ENCODE measurements at regions not wholly inside any gene's neighbourhood (a gene's known extent, or its start where the extent isn't known, plus 50 kb on each side); places are given as distances from the start of the nearest gene placed in this dataset.

DNA sequence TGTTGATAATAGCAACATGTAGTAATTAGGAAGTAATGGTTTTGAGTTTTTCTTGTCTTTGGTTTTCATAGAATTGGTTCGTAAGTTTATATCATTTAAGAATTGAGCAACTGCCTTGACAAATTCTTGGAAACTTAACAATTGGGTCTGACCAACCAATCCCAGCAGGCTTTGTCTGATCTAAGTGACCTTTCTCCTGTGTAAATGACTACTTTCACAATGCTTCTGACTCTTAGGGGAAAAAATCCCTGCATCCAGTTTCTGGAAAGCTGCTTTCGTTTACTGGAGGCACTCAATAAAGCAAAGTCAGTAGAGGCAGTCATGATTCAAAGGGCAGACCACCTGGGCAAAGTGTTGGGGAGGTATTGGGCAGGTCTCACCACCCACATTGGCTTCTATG is 303.6 kb upstream of the FAM78B start:
- no peak overlapping the region for H3K4me3 ChIP-seq (ENCODE audit: low read length)
- TF ChIP-seq, protein P1, sequence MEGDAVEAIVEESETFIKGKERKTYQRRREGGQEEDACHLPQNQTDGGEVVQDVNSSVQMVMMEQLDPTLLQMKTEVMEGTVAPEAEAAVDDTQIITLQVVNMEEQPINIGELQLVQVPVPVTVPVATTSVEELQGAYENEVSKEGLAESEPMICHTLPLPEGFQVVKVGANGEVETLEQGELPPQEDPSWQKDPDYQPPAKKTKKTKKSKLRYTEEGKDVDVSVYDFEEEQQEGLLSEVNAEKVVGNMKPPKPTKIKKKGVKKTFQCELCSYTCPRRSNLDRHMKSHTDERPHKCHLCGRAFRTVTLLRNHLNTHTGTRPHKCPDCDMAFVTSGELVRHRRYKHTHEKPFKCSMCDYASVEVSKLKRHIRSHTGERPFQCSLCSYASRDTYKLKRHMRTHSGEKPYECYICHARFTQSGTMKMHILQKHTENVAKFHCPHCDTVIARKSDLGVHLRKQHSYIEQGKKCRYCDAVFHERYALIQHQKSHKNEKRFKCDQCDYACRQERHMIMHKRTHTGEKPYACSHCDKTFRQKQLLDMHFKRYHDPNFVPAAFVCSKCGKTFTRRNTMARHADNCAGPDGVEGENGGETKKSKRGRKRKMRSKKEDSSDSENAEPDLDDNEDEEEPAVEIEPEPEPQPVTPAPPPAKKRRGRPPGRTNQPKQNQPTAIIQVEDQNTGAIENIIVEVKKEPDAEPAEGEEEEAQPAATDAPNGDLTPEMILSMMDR (conservative IDR thresholded peaks at IDR 0.05; ENCODE audit: low read length), result no peak
- no peak for DNase-seq (ENCODE audit: low read depth)

DNA sequence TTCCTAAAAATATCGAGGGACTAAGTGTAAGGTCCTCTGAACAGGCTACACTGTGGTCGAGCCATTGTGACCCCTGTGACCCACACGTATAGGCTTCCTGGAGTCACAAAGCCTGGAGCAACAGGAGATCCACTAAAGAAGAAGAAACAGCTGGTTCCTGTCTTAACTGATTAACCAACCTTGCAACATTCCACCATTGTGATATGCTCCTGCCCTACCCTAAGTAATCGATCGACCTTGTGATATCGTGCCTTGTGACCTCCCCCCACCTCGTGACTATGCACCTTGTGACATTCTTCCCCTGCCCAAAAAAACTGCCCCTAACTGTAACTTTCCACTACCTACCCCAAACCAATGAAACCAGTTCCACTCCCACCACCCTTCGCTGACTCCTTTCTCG is 304.6 kb upstream of the FAM78B start:
- H3K4me3 ChIP-seq (ENCODE audit: low read length), result no peak overlapping the region
- TF ChIP-seq, protein P1 (conservative IDR thresholded peaks at IDR 0.05; ENCODE audit: low read length), result no peak
- no peak for DNase-seq (ENCODE audit: low read depth)

DNA sequence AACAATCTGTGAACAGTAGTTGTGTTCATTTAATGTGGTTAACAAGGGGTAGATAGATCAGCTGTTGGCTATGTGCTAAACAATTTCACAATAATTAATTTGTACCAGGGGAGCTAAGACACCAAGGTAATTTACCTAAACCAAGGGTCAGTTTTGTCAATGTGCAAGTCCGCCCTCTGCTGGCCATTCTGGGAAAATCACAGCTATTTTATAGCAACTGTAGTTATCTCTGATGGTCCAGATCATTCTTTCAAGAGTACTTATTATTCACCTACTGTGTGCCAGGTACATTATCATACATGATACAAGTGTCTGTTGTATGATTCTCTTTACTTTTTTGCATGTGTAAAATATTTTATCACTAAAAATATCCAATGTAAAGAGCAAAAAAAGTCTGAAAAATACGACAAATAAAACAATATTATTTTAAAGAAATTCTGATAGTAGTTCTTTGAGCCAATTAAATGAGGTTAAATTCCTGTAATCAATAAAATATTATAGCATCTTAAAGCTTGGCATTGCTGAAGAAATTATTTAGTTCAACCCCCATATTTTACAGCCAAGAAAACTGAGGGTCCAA is 312.3 kb upstream of the FAM78B start:
- no peak overlapping the region for H3K4me3 ChIP-seq (ENCODE audit: low read length)
- TF ChIP-seq, protein P1 (conservative IDR thresholded peaks at IDR 0.05; ENCODE audit: low read length), result peak; percentile 80
- peak; percentile 29 for DNase-seq (ENCODE audit: low read depth)

DNA sequence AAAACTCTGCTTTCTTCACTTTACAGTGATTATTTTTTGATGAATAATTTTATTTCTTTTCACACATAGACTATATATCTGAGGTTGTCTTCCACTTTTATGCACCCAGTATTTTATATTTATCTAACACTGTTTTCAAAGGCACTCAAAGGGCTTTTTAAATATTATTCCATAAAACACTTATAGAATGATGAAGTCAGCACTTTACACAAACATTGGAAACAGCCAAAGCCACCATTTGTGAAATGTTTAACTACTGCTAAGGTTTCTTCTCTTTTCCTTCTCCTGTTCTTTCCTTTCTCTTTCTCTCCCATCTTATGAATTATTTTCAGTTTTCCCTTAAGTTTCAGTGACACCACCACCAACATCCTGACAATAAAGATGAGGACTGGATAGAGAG is 317.7 kb upstream of the FAM78B start:
- no peak for DNase-seq (ENCODE audit: low read depth)

DNA sequence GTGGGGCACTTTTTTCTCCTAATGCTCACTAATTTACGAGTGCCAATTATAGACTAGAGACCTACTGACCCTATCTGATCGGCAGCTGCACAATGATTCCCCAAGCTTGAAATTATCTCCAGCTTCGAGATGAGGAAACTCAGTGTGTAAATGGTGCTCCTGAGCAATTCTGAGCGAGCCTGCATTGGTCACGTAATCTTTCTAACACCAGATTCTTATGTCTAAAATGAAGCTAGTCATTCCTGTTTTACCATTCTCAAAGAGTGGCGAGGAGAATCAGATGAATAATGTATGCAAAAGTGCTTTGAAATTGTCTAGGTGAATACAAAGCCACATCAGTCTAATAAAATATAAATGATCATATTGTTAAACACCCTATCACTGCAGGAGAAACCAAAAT is 318.1 kb upstream of the FAM78B start:
- TF ChIP-seq, protein P1 (conservative IDR thresholded peaks at IDR 0.05; ENCODE audit: low read length), result no peak
- H3K4me3 ChIP-seq (ENCODE audit: low read length), result no peak overlapping the region
- DNase-seq (ENCODE audit: low read depth), result no peak

More for the DNA sequence above, 317.7 kb upstream of the FAM78B start:
- H3K4me3 ChIP-seq (ENCODE audit: low read length), result no peak overlapping the region
- TF ChIP-seq, protein P1 (conservative IDR thresholded peaks at IDR 0.05; ENCODE audit: low read length), result no peak

DNA sequence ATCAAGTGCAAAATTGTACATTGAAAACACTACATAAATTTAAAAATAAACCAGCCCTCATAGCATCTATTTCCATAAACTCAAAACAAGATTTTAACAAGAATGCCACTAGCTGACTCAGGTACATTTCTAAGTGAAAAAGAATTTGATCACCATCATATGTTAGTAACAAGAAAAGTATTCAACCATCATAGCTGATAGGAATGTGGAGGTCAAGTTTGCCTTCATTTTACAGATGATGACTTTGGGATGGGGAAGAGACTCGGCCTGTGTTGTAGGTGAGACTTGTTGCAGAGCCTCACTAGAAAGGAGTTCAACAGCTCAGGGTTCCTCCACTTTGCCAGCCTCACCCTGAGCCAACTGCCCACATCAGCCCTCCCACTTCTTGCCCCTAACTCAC is 318.8 kb upstream of the FAM78B start:
- DNase-seq (ENCODE audit: low read depth), result no peak
- no peak overlapping the region for H3K4me3 ChIP-seq (ENCODE audit: low read length)
- TF ChIP-seq, protein P1 (conservative IDR thresholded peaks at IDR 0.05; ENCODE audit: low read length), result no peak

DNA sequence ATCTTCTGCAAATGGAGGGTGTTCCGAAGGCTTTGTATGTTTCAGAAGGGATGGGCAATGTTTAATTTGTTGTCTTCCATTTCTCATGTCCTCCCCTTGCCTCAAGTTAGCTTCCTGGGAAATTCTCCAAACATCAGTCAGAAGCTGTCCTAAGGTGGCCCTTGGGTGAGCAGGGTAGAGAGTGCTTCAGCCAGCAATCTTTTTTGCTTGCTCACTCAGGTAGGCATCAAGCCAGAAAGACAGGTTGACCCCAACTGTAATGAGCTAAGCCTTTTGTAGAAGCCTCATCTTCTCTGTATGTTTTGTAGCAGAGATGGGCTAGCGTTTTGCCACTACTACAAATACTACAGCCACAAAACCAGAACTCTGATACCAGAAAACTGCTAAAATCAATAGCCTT is 321.5 kb upstream of the FAM78B start:
- no peak overlapping the region for H3K4me3 ChIP-seq (ENCODE audit: low read length)
- TF ChIP-seq, protein P1 (conservative IDR thresholded peaks at IDR 0.05; ENCODE audit: low read length), result no peak
- DNase-seq (ENCODE audit: low read depth), result no peak

Measured in AG10803 (cell line).